ENCODE measurements at regions not wholly inside any gene's neighbourhood (a gene's known extent, or its start where the extent isn't known, plus 50 kb on each side); places are given as distances from the start of the nearest gene placed in this dataset.

DNA sequence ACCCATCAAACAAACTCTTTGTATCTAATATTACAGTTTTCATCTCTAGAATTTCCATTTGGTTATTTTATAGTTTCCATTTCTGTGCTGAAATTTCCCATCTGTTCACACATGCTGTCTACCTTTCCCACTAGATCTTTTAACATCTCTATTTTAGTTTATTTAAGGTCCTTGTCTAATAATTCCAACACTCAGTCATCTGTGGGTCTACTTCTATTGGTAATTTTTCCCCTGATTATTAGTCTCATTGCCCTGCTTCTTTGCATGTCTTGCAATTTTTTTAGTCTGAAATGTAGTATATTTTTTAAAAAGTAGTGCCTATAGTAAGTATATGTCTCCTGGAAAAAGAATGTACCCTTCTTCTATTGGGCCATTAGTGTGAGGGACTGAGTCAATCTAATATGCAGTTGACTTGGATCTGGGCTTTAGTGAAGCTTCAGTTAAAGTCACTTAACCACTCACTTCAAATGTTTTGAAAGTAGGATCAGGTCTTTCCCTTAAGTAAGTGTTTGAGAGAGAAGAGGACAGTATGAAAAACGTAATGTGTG, 370.8 kb downstream of the SEC14L1 start:
- no peaks in the 10 kb centered on the region for H3K79me2 ChIP-seq (ENCODE audit: insufficient read depth, low read length)
- H3K36me3 ChIP-seq (ENCODE audit: low read length): 0 out of 2 replicates have a peak, but pooled peaks cover 9% of the 10 kb centered on the region
- no peaks in the 10 kb centered on the region for H3K9me2 ChIP-seq (replicated peaks; ENCODE audit: insufficient read depth, low read length)
- no peaks in the 10 kb centered on the region for H3F3A ChIP-seq (ENCODE audit: insufficient read depth)
- TF ChIP-seq CTCF (IDR thresholded peaks at IDR 0.05; ENCODE audit: insufficient read depth, low read length, poor library complexity, severe bottlenecking): no peak
- no peak for TF ChIP-seq EZH2phosphoT487 (conservative IDR thresholded peaks at IDR 0.05; ENCODE audit: low read length)
- H3K27ac ChIP-seq (ENCODE audit: low read depth, low read length): no peak overlapping the region
- H3K9ac ChIP-seq (ENCODE audit: low read length): no peak overlapping the region
- H4K20me1 ChIP-seq (ENCODE audit: low read depth, low read length): no peaks in the 10 kb centered on the region
- no peak overlapping the region for H3K4me2 ChIP-seq (ENCODE audit: low read depth, low read length, poor library complexity, severe bottlenecking)
- H3K9me3 ChIP-seq (ENCODE audit: insufficient read depth, low read length): no peaks in the 10 kb centered on the region
- no peak overlapping the region for H2AFZ ChIP-seq (ENCODE audit: low read depth, low read length, severe bottlenecking)
- H3K4me3 ChIP-seq (ENCODE audit: insufficient read depth, low read length, poor library complexity, severe bottlenecking): no peak overlapping the region
- H3K27me3 ChIP-seq (ENCODE audit: low read length): no peaks in the 10 kb centered on the region

DNA sequence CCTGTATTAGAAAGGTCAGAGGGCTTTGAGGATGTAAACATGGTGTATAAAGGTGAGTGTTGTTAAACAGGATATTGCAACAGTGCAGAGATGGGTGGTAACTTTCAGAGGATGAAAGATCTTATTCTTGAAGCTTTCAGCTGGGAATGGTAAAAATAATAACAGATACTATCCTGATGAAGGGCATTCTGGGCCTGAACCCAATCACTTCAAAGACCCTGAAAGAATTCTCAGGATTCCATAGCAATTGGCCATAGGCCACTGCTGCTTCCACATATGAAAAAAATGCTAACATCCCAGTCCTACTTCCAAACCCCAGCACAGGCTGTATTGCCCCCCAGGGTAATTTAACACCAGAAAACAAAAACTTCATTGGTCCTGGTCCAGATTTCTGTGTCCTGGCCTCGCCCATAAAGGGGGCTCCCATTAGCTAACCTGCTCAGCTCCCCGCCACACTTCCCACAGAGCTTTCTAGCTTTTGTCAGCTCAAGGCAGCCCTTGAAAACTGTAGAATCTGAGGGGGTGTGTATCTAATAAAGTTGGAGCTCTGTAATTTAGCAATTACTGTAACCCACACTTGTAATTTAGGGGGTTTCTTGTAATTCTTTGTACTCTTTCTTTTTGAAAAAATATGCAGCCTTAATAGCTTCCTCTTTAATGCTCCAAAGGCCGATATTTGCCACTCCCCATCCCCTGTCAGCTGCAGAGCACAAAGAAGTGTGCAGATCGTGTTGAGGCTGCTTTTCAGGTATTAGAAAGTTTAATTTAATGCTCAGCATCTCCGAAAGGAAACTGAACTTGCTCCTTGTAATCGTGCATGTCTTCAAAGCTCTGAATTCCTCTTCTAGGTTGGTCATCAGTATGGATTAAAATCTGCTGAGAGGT, 371.5 kb downstream of the SEC14L1 start:
- H3K9me2 ChIP-seq (replicated peaks; ENCODE audit: insufficient read depth, low read length): no peaks in the 10 kb centered on the region
- H3K9ac ChIP-seq (ENCODE audit: low read length): no peak overlapping the region
- H3F3A ChIP-seq (ENCODE audit: insufficient read depth): no peaks in the 10 kb centered on the region
- H3K27ac ChIP-seq (ENCODE audit: low read depth, low read length): no peak overlapping the region
- 0 out of 2 replicates have a peak, but pooled peaks cover 9% of the 10 kb centered on the region for H3K36me3 ChIP-seq (ENCODE audit: low read length)
- H3K27me3 ChIP-seq (ENCODE audit: low read length): no peaks in the 10 kb centered on the region
- H3K79me2 ChIP-seq (ENCODE audit: insufficient read depth, low read length): no peaks in the 10 kb centered on the region
- H3K4me3 ChIP-seq (ENCODE audit: insufficient read depth, low read length, poor library complexity, severe bottlenecking): no peak overlapping the region
- no peaks in the 10 kb centered on the region for H3K9me3 ChIP-seq (ENCODE audit: insufficient read depth, low read length)
- TF ChIP-seq CTCF (IDR thresholded peaks at IDR 0.05; ENCODE audit: insufficient read depth, low read length, poor library complexity, severe bottlenecking): no peak
- TF ChIP-seq EZH2phosphoT487 (conservative IDR thresholded peaks at IDR 0.05; ENCODE audit: low read length): no peak
- no peak overlapping the region for H2AFZ ChIP-seq (ENCODE audit: low read depth, low read length, severe bottlenecking)
- no peak overlapping the region for H3K4me2 ChIP-seq (ENCODE audit: low read depth, low read length, poor library complexity, severe bottlenecking)
- no peaks in the 10 kb centered on the region for H4K20me1 ChIP-seq (ENCODE audit: low read depth, low read length)

DNA sequence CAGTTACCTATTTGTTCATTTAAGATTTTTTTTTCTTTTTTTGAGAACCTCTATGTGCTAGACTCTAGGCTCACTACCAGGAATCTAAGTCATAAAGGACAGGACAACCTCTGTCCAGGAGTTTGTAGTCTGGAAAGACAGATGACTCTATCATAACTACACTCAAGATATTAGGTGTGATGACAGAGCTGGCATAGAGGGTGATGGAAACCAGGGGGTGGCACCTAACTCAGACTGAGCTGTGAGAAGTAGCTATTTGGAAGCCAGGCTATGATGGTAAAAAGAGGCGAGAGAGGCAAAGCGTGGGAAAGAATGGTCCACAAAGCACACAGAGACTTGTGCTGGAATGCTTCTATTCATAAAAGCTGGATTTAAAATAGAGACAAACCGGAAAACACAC, 372.3 kb downstream of the SEC14L1 start:
- H3K9me3 ChIP-seq (ENCODE audit: insufficient read depth, low read length): no peaks in the 10 kb centered on the region
- TF ChIP-seq EZH2phosphoT487 (conservative IDR thresholded peaks at IDR 0.05; ENCODE audit: low read length) (no peak), CTCF (IDR thresholded peaks at IDR 0.05; ENCODE audit: insufficient read depth, low read length, poor library complexity, severe bottlenecking) (no peak)
- H3F3A ChIP-seq (ENCODE audit: insufficient read depth): no peaks in the 10 kb centered on the region
- no peak overlapping the region for H3K4me2 ChIP-seq (ENCODE audit: low read depth, low read length, poor library complexity, severe bottlenecking)
- no peak overlapping the region for H3K4me3 ChIP-seq (ENCODE audit: insufficient read depth, low read length, poor library complexity, severe bottlenecking)
- no peaks in the 10 kb centered on the region for H3K27me3 ChIP-seq (ENCODE audit: low read length)
- H3K36me3 ChIP-seq (ENCODE audit: low read length): 0 out of 2 replicates have a peak, but pooled peaks cover 9% of the 10 kb centered on the region
- H4K20me1 ChIP-seq (ENCODE audit: low read depth, low read length): no peaks in the 10 kb centered on the region
- no peak overlapping the region for H2AFZ ChIP-seq (ENCODE audit: low read depth, low read length, severe bottlenecking)
- H3K27ac ChIP-seq (ENCODE audit: low read depth, low read length): no peak overlapping the region
- no peaks in the 10 kb centered on the region for H3K79me2 ChIP-seq (ENCODE audit: insufficient read depth, low read length)
- no peaks in the 10 kb centered on the region for H3K9me2 ChIP-seq (replicated peaks; ENCODE audit: insufficient read depth, low read length)
- no peak overlapping the region for H3K9ac ChIP-seq (ENCODE audit: low read length)
